ELF-1 (cell line): ENCODE measurements at regions not wholly inside any gene's neighbourhood (a gene's known extent, or its start where the extent isn't known, plus 50 kb on each side); places are given as distances from the start of the nearest gene placed in this dataset.
A peak's percentile ranks its signal among the peaks of the same experiment; 100 is the strongest.

Experiments used
- DNase-seq: peaks from one replicate; pipeline ENCODE4 v3.0.0-alpha.2; 2016; ENCODE audit warnings: low read depth, low spot score

- DNase-seq = no peak
These were observed 134.9 kb upstream of the HSF2 start for GRCh38 chr6:122264557-122264956.

GRCh38 chr6:122265755-122266154 lies 133.7 kb upstream of the HSF2 start:
- no peak for DNase-seq

GRCh38 chr6:122268394-122268793 lies 131.1 kb upstream of the HSF2 start:
- no peak for DNase-seq

GRCh38 chr6:122276637-122277036 lies 122.8 kb upstream of the HSF2 start:
- DNase-seq = no peak

- DNase-seq = peak; percentile 51
These were observed 119.1 kb upstream of the HSF2 start for GRCh38 chr6:122280105-122281021.

GRCh38 chr6:122283884-122284283 lies 115.6 kb upstream of the HSF2 start:
- DNase-seq = no peak

- DNase-seq = no peak
These were observed 114.6 kb upstream of the HSF2 start for GRCh38 chr6:122284848-122285247.

GRCh38 chr6:122285292-122285913 lies 114.0 kb upstream of the HSF2 start:
- DNase-seq = no peak

- no peak for DNase-seq
These were observed 112.9 kb upstream of the HSF2 start for GRCh38 chr6:122286512-122286911.

GRCh38 chr6:122289762-122290539 lies 109.5 kb upstream of the HSF2 start:
- DNase-seq = peak; percentile 5

GRCh38 chr6:122297010-122297409 lies 102.4 kb upstream of the HSF2 start:
- no peak for DNase-seq

- DNase-seq = no peak
These were observed 97.4 kb upstream of the HSF2 start for GRCh38 chr6:122302067-122302466.

GRCh38 chr6:122307577-122307976 lies 91.9 kb upstream of the HSF2 start:
- no peak for DNase-seq

- no peak for DNase-seq
These were observed 91.4 kb upstream of the HSF2 start for GRCh38 chr6:122308074-122308473.

GRCh38 chr6:122315842-122316241 lies 83.6 kb upstream of the HSF2 start:
- no peak for DNase-seq

- no peak for DNase-seq
These were observed 76.6 kb upstream of the HSF2 start for GRCh38 chr6:122322824-122323223.

- DNase-seq = no peak
These were observed 76.1 kb upstream of the HSF2 start for GRCh38 chr6:122323361-122323760.

GRCh38 chr6:122330315-122330714 lies 69.1 kb upstream of the HSF2 start:
- no peak for DNase-seq

GRCh38 chr6:122337645-122338044 lies 61.8 kb upstream of the HSF2 start:
- no peak for DNase-seq

- DNase-seq = no peak
These were observed 59.8 kb upstream of the HSF2 start for GRCh38 chr6:122339661-122340060.

- DNase-seq = no peak
These were observed 52.2 kb upstream of the HSF2 start for GRCh38 chr6:122347280-122347679.

GRCh38 chr6:122347751-122348150 lies 51.7 kb upstream of the HSF2 start:
- DNase-seq = no peak
